ENCODE measurements at regions not wholly inside any gene's neighbourhood (a gene's known extent, or its start where the extent isn't known, plus 50 kb on each side); places are given as distances from the start of the nearest gene placed in this dataset.

GRCh38 chr10:4391683-4392082 lies 434.3 kb upstream of the AKR1E2 start:
- Histone ChIP-seq H3K36me3 (ENCODE audit: control insufficient read depth, insufficient read depth, low read length) (no peaks in the 10 kb centered on the region), H3K4me3 (ENCODE audit: low read depth, low read length) (no peak overlapping the region), H3K27me3 (ENCODE audit: control insufficient read depth, insufficient read depth, low read length) (no peaks in the 10 kb centered on the region)
- DNase-seq (ENCODE audit: low read depth), result peak; percentile 7
- TF ChIP-seq, protein P1, sequence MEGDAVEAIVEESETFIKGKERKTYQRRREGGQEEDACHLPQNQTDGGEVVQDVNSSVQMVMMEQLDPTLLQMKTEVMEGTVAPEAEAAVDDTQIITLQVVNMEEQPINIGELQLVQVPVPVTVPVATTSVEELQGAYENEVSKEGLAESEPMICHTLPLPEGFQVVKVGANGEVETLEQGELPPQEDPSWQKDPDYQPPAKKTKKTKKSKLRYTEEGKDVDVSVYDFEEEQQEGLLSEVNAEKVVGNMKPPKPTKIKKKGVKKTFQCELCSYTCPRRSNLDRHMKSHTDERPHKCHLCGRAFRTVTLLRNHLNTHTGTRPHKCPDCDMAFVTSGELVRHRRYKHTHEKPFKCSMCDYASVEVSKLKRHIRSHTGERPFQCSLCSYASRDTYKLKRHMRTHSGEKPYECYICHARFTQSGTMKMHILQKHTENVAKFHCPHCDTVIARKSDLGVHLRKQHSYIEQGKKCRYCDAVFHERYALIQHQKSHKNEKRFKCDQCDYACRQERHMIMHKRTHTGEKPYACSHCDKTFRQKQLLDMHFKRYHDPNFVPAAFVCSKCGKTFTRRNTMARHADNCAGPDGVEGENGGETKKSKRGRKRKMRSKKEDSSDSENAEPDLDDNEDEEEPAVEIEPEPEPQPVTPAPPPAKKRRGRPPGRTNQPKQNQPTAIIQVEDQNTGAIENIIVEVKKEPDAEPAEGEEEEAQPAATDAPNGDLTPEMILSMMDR (IDR thresholded peaks at IDR 0.05; ENCODE audit: insufficient read depth, low read length, severe bottlenecking), result no peak
- FAIRE-seq, result peak; percentile 62

DNA sequence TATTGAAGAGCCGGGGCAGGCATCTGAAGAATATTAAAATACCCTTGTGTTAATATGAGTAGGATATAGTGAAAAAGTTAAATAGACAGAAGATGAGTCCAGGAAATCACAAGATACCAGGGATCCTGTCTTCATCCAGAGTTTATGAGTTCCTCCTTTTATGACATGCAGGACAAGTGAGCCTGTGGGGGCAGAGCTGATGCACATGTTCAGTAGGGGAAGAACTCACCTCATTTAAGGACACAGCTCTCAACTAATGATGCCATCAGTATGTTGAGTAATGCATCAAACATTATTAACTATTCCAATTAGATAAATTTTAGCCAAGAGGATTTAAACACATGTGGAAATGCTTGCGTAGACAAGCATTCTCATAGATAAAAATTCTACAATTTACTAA lies 435.8 kb upstream of the AKR1E2 start:
- Histone ChIP-seq H3K36me3 (ENCODE audit: control insufficient read depth, insufficient read depth, low read length) (no peaks in the 10 kb centered on the region), H3K27me3 (ENCODE audit: control insufficient read depth, insufficient read depth, low read length) (no peaks in the 10 kb centered on the region), H3K4me3 (ENCODE audit: low read depth, low read length) (no peak overlapping the region)
- TF ChIP-seq, protein P1 (IDR thresholded peaks at IDR 0.05; ENCODE audit: insufficient read depth, low read length, severe bottlenecking), result no peak
- FAIRE-seq (no peak), DNase-seq (ENCODE audit: low read depth) (no peak)

GRCh38 chr10:4385231-4385870 lies 440.7 kb upstream of the AKR1E2 start:
- Histone ChIP-seq H3K36me3 (ENCODE audit: control insufficient read depth, insufficient read depth, low read length) (no peaks in the 10 kb centered on the region), H3K4me3 (ENCODE audit: low read depth, low read length) (no peak overlapping the region), H3K27me3 (ENCODE audit: control insufficient read depth, insufficient read depth, low read length) (no peaks in the 10 kb centered on the region)
- DNase-seq (ENCODE audit: low read depth) (peak; percentile 77), FAIRE-seq (no peak)
- TF ChIP-seq, protein P1 (IDR thresholded peaks at IDR 0.05; ENCODE audit: insufficient read depth, low read length, severe bottlenecking), result no peak

- Histone ChIP-seq H3K4me3 (ENCODE audit: low read depth, low read length) (no peak overlapping the region), H3K27me3 (ENCODE audit: control insufficient read depth, insufficient read depth, low read length) (no peaks in the 10 kb centered on the region), H3K36me3 (ENCODE audit: control insufficient read depth, insufficient read depth, low read length) (no peaks in the 10 kb centered on the region)
- TF ChIP-seq, protein P1 (IDR thresholded peaks at IDR 0.05; ENCODE audit: insufficient read depth, low read length, severe bottlenecking), result no peak
- DNase-seq (ENCODE audit: low read depth), result no peak
- peak; percentile 7 for FAIRE-seq
Measured at GRCh38 chr10:4384245-4384644, 441.8 kb upstream of the AKR1E2 start.

GRCh38 chr10:4383651-4384098 lies 442.3 kb upstream of the AKR1E2 start:
- TF ChIP-seq, protein P1 (IDR thresholded peaks at IDR 0.05; ENCODE audit: insufficient read depth, low read length, severe bottlenecking), result no peak
- Histone ChIP-seq H3K4me3 (ENCODE audit: low read depth, low read length) (no peak overlapping the region), H3K27me3 (ENCODE audit: control insufficient read depth, insufficient read depth, low read length) (no peaks in the 10 kb centered on the region), H3K36me3 (ENCODE audit: control insufficient read depth, insufficient read depth, low read length) (no peaks in the 10 kb centered on the region)
- FAIRE-seq, result no peak
- DNase-seq (ENCODE audit: low read depth), result peak; percentile 5

GRCh38 chr10:4382811-4383210 lies 443.2 kb upstream of the AKR1E2 start:
- H3K36me3 ChIP-seq (ENCODE audit: control insufficient read depth, insufficient read depth, low read length), result no peaks in the 10 kb centered on the region
- TF ChIP-seq, protein P1 (IDR thresholded peaks at IDR 0.05; ENCODE audit: insufficient read depth, low read length, severe bottlenecking), result no peak
- no peak for FAIRE-seq
- no peak overlapping the region for H3K4me3 ChIP-seq (ENCODE audit: low read depth, low read length)
- no peaks in the 10 kb centered on the region for H3K27me3 ChIP-seq (ENCODE audit: control insufficient read depth, insufficient read depth, low read length)
- DNase-seq (ENCODE audit: low read depth), result no peak

Data from bronchial epithelial cell (primary cell).